GM21717 (cell line): ENCODE measurements at regions not wholly inside any gene's neighbourhood (a gene's known extent, or its start where the extent isn't known, plus 50 kb on each side); places are given as distances from the start of the nearest gene placed in this dataset.
"Not testable (repeated sequence)": the region's sequence is repeated elsewhere in the genome, so short reads cannot be mapped to it uniquely, and the experiment has no call there.

Experiments used
- ATAC-seq: cut with Tn5 transposase; IDR thresholded peaks from one replicate; pipeline ENCODE4 v1.9.1; 2021; ENCODE audit warnings: mild to moderate bottlenecking, moderate library complexity; ENCODE audit not compliant: unreplicated experiment

GRCh38 chr3:31178467-31178866 lies 284.0 kb upstream of the GADL1 start:
- no peak for ATAC-seq

DNA sequence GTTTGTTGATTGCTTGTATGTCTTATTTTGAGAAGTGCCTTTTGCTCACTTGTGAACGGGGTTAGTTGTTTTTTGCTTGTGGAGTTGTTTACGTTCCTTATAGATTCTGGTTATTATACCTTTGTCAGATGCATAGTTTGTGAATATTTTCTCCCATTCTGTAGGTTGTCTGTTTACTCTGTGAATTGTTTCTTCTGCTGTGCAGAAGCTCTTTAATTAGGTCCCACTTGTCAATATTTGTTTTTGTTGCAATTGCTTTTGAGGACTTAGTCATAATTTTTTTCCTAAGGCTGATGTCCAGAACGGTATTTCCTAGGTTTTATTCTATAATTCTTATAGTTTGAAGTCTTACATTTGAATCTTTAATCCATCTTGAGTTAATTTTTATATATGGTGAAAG lies 285.3 kb upstream of the GADL1 start:
- no peak for ATAC-seq

DNA sequence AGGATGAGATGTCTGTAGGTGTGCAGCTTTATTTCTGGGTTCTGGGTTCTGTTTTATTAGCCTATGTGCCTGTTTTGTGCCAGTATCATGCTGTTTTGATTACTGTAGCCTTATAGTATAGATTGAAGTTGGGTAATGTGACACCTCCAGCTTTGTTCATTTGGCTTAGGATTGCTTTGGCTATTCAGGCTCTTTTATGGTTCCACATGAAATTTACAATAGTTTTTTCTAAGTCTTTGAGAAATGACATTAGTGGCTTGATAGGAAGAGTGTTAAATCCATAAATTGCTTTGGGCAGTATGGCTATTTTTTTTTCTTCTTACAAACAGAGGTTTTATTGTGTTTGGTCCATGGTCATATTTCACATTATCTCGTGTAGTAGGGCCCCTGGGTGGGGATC lies 285.8 kb upstream of the GADL1 start:
- no peak for ATAC-seq

DNA sequence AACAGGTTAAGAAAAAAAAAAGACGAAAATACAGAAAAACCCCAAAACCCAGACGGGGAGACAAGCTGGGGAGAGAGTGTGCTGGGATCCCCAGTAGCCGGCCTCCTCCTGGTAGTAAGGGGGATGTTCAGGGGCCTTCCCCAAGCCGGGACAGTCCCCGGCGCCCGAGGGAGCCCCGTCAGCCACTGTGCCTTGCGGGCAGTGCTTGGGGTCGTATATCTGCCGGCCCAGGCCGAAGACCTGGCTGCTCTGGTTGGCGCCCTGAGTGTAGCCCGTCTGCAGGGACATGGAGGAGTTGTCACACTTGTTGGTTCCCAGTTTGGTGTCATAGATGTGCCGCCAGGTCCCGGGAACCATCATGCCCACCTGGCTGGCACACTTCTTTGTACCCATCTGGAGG lies 287.2 kb upstream of the GADL1 start:
- no peak for ATAC-seq

GRCh38 chr3:31182661-31183060 lies 288.2 kb upstream of the GADL1 start:
- ATAC-seq, result no peak

GRCh38 chr3:31184261-31185061 lies 290.0 kb upstream of the GADL1 start:
- ATAC-seq, result no peak

DNA sequence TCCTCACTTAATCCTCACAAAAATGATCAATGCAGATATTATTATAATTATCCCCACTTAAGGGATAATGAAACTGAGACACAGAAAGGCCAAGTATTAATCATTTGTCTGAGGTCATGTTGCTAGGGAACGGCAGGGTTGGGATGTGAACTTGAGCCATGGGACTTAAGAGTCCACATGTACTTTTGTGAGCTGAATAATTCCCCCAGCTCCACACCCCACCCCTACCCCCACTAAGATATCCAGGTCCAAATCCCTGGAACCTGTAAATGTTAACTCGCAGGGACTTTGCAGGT lies 290.5 kb upstream of the GADL1 start:
- no peak for ATAC-seq

DNA sequence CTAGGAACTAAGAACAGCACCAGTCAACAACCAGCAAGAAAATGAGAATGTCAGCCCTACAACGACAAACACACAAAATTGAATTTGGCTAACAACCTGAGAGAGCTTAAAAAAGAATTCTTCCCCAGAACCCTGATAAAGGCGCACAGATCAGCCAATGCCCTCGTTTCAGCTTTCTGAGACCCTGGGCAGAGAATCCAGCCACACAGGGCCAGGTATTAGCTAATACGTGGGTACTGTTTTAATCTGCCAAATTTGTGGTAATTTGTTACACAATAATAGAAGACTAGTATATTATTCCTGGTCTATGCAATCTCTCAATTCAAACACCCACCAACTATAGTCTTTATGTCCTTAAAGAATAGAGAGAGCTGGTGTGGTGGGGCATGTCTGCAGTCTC lies 291.6 kb upstream of the GADL1 start:
- no peak for ATAC-seq

DNA sequence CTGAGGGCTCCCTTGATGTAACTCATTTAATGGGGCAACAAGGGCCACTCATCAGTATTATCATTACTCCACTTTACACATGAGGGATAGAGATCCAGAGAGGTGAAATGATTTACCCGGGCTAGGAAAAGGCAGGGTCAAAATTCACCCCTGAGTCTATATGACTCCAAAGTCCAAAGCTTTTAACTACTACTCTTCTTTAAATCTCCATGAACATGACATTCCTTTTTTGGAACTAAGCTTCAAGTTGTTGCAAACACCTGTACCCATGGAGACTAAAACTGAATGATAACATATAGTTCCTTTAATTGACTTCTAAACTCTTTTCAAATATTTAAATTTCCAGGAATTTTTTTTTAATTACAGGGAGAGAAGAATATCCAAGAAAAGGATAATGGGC lies 292.9 kb upstream of the GADL1 start:
- no peak for ATAC-seq

GRCh38 chr3:31188112-31188511 lies 293.7 kb upstream of the GADL1 start:
- no peak for ATAC-seq

DNA sequence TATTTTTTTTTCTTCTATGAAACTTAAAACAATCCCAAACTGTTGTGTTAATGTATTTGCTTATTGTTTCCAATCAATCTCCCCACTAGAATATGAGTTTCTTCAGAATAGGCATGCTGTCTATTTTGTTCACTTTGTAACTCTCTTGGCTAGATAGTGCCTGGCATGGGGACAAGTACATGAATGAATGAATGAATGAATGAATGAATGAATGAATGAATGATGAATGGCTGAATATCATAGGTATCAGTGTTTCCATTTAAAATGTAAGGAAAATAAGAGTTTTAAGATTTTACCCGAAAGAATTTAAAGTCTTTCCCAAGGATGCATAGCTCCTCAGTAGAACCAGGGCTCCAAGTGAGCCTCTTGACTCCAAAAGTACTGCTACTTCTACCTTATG lies 294.9 kb upstream of the GADL1 start:
- ATAC-seq, result no peak

- ATAC-seq, result no peak
Measured at GRCh38 chr3:31189971-31190370, 295.5 kb upstream of the GADL1 start.

- no peak for ATAC-seq
Measured at GRCh38 chr3:31191354-31191753, 296.9 kb upstream of the GADL1 start.

GRCh38 chr3:31193429-31193828 lies 299.0 kb upstream of the GADL1 start:
- no peak for ATAC-seq

DNA sequence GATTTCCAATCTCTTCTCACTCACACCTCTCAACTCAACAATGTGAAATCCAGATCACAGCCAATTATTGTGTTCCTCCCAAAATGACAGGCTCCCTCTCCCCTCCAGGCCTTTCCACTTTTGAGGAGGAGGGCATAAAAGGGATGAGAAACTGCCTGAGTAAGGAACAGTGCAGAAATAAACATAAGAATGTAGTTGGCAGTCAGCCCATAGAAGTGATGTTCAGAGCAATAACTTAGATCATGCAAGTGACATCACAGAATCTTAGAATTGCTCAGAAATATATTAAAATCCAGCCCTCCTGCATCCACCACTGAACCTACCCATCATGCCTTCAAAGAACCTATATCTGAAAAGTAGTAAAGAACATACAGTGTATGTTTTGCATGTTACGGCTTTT lies 299.4 kb upstream of the GADL1 start:
- ATAC-seq, result no peak

- no peak for ATAC-seq
Measured at GRCh38 chr3:31196261-31196660, 301.8 kb upstream of the GADL1 start.

- no peak for ATAC-seq
Measured at GRCh38 chr3:31196881-31197364, 302.5 kb upstream of the GADL1 start.

DNA sequence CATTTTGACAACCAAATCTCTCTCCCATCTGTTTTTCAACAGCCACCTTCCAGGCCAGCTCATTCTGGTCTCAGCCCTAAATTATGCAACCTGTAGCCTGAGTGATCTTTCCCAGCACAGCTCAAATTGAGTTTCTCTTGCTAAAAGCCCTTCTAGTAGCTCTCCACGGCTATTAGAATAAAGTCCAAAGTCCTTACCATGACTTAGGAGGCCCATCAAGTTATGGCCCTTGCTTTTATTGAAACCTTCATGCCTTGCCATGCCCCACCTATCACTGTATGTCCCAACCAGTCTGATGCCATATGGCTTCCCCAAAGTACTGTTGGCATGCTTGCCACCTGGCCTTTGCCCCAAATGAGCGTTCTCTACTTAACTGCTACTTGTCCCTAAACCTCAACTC lies 303.5 kb upstream of the GADL1 start:
- ATAC-seq, result no peak

DNA sequence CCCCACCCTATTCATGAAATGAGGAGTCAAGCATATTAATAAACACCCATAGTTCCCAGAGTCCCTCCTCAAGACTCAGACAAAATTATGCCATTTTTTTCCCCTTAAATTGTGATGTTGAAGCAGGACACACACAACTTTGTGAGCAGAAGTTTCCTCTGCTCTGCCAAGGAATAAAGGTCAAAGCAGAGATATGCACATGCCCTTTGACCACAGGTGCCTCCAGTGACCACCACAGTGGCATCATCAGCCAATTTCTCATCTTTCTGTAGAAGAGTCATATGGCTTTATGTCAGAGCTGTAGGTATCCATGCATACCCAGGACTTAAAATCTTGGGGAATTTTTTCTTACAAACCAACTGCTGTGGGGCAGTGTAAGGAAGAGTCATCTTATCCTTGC lies 304.4 kb upstream of the GADL1 start:
- no peak for ATAC-seq

DNA sequence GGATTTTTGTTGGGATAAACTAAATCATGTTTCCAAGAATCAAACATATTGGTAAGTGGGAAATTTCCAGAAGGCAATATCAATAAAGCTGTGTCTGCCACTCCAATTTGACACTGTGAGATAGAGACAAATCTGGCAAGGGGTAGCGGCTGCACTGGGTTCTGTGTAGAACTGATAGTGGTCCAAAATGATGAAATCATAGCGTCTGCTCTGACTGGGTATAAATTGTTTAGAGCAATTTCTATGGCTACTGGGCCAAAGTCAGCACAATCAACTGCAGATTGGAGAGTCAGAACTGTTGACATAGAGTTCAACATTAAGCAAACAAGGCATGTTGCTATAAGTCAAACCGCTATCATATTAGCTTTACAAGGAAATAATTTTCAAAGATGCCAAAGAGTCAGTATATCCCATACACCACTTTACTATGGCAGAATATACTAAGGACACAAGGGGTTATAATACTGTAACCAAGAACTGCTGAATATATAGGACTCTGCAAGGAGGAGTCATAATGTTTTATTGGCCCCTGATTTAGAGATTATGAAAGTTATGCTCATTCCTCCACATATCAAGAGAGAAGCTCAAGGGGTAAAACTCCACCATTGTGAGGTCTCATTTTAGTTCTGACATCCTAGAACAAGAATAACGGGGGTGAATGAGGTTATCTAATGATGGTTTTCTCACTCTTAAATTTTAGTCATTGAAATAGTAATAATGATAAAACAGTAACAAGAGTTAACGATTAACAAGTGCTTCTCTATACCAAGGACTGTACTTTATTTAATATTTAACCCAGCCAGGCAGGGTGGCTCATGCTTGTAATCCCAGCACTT lies 309.7 kb upstream of the GADL1 start:
- no peak for ATAC-seq

- ATAC-seq, result not testable (repeated sequence)
Measured at GRCh38 chr3:31204796-31205056, 310.3 kb upstream of the GADL1 start.

- ATAC-seq, result no peak
Measured at GRCh38 chr3:31210068-31210645, 315.7 kb upstream of the GADL1 start.
